ENCODE measurements at regions not wholly inside any gene's neighbourhood (a gene's known extent, or its start where the extent isn't known, plus 50 kb on each side); places are given as distances from the start of the nearest gene placed in this dataset.

GRCh38 chr20:57763235-57763595, 53.4 kb upstream of the PMEPA1 start:
- DNase-seq (ENCODE audit: low read depth, low spot score) = no peak
- no peaks in the 10 kb centered on the region for H3K27me3 ChIP-seq (ENCODE audit: control insufficient read depth, insufficient read depth, low read length)
- no peak for TF ChIP-seq CTCF (IDR thresholded peaks at IDR 0.05; ENCODE audit: low read depth, low read length)
- no peaks in the 10 kb centered on the region for H3K9me3 ChIP-seq (ENCODE audit: control insufficient read depth, insufficient read depth, low read length)
- no peak overlapping the region for H3K4me3 ChIP-seq (ENCODE audit: low read depth, low read length)
- POLR2A ChIA-PET = no interaction called here
- H3K27ac ChIP-seq (ENCODE audit: low read depth, low read length) = no peak overlapping the region
- CTCF ChIA-PET = no interaction called here

DNA sequence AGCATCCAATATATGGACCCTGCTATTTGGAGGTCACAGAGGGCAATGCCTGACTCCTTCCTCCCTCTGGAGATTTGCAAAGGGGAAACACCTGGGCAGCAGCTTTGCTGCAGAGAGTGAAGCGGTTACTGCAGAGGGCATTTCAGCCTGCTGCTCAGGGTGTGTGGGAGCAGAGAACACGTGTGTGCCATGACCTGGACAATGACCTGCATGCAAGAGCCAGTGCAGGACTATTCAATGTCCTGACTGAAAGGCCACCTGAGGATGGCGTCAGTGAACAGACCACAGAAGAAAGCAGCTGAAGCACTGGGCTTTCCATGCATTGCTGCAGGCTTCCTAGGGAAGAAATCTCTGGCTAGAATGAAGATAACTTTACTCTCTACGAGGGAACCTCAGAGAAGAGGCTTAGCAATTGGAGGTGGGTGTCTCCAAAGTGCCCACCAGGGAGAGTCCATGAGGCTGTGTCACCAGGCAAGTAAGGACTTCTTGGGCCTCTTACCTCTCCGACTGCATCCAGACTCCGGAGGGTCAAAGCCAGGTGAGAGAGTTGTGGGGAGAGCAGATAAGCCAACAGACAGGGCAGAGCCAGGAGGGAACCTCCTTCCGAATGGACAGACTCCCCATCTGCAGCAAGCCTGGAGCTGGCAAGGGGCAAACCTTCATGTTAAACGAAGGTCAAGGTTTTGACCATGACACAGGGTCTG, 52.9 kb upstream of the PMEPA1 start:
- Histone ChIP-seq H3K27ac (ENCODE audit: low read depth, low read length) (no peak overlapping the region), H3K27me3 (ENCODE audit: control insufficient read depth, insufficient read depth, low read length) (peaks cover 3% of the 10 kb centered on the region), H3K9me3 (ENCODE audit: control insufficient read depth, insufficient read depth, low read length) (no peaks in the 10 kb centered on the region), H3K4me3 (ENCODE audit: low read depth, low read length) (no peak overlapping the region)
- POLR2A ChIA-PET = interaction anchor here (0.6 kb wide), 1 partner anchor 281 kb away, joined by 6 read pairs; no protein-coding TSS in a partner anchor
- TF ChIP-seq CTCF (IDR thresholded peaks at IDR 0.05; ENCODE audit: low read depth, low read length) = no peak
- no peak for DNase-seq (ENCODE audit: low read depth, low spot score)
- CTCF ChIA-PET = no interaction called here

DNA sequence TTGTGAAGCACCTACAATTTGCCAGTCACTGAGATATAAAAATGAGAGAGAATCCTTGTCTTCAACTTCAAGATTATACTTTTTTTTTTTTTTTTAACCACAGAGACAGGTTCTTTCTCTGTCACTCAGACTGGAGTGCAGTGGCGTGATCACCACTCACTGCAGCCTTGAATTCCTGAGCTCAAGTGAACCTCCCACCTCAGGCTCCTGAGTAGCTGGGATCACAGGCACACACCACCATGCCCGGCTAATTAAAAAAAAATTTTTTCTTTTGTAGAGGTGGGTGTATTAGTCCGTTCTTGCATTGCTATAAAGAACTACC, 51.6 kb upstream of the PMEPA1 start:
- Histone ChIP-seq H3K4me3 (ENCODE audit: low read depth, low read length) (no peak overlapping the region), H3K9me3 (ENCODE audit: control insufficient read depth, insufficient read depth, low read length) (no peaks in the 10 kb centered on the region), H3K27ac (ENCODE audit: low read depth, low read length) (no peak overlapping the region), H3K27me3 (ENCODE audit: control insufficient read depth, insufficient read depth, low read length) (peaks cover 3% of the 10 kb centered on the region)
- ChIA-PET CTCF (interaction anchor here (0.7 kb wide), 1 partner anchor 21 kb away, joined by 4 read pairs; no protein-coding TSS in a partner anchor), POLR2A (interaction anchor here (0.6 kb wide), 1 partner anchor 102 kb away, joined by 3 read pairs; no protein-coding TSS in a partner anchor)
- no peak for TF ChIP-seq CTCF (IDR thresholded peaks at IDR 0.05; ENCODE audit: low read depth, low read length)
- DNase-seq (ENCODE audit: low read depth, low spot score) = no peak

GRCh38 chr20:57760698-57761412, 51.0 kb upstream of the PMEPA1 start:
- ChIA-PET POLR2A (no interaction called here), CTCF (interaction anchor here (0.7 kb wide), 1 partner anchor 22 kb away, joined by 4 read pairs; no protein-coding TSS in a partner anchor)
- TF ChIP-seq CTCF (IDR thresholded peaks at IDR 0.05; ENCODE audit: low read depth, low read length) = no peak
- Histone ChIP-seq H3K9me3 (ENCODE audit: control insufficient read depth, insufficient read depth, low read length) (no peaks in the 10 kb centered on the region), H3K27me3 (ENCODE audit: control insufficient read depth, insufficient read depth, low read length) (peaks cover 3% of the 10 kb centered on the region), H3K27ac (ENCODE audit: low read depth, low read length) (no peak overlapping the region), H3K4me3 (ENCODE audit: low read depth, low read length) (no peak overlapping the region)
- DNase-seq (ENCODE audit: low read depth, low spot score) = no peak

GRCh38 chr20:57759724-57760123, 49.9 kb upstream of the PMEPA1 start:
- peaks cover 6% of the 10 kb centered on the region for H3K27me3 ChIP-seq (ENCODE audit: control insufficient read depth, insufficient read depth, low read length)
- TF ChIP-seq CTCF (IDR thresholded peaks at IDR 0.05; ENCODE audit: low read depth, low read length) = no peak
- POLR2A ChIA-PET = no interaction called here
- DNase-seq (ENCODE audit: low read depth, low spot score) = no peak
- no peaks in the 10 kb centered on the region for H3K9me3 ChIP-seq (ENCODE audit: control insufficient read depth, insufficient read depth, low read length)
- H3K4me3 ChIP-seq (ENCODE audit: low read depth, low read length) = no peak overlapping the region
- H3K27ac ChIP-seq (ENCODE audit: low read depth, low read length) = no peak overlapping the region
- CTCF ChIA-PET = no interaction called here

Data from AG04450 (cell line).